GM18907 (cell line): ENCODE measurements at regions not wholly inside any gene's neighbourhood (a gene's known extent, or its start where the extent isn't known, plus 50 kb on each side); places are given as distances from the start of the nearest gene placed in this dataset.
A peak's percentile ranks its signal among the peaks of the same experiment; 100 is the strongest.

Source experiments
- ATAC-seq: cut with Tn5 transposase; IDR thresholded peaks from one replicate; pipeline ENCODE4 v1.9.1; 2021; ENCODE audit warnings: mild to moderate bottlenecking, moderate library complexity; ENCODE audit not compliant: unreplicated experiment

DNA sequence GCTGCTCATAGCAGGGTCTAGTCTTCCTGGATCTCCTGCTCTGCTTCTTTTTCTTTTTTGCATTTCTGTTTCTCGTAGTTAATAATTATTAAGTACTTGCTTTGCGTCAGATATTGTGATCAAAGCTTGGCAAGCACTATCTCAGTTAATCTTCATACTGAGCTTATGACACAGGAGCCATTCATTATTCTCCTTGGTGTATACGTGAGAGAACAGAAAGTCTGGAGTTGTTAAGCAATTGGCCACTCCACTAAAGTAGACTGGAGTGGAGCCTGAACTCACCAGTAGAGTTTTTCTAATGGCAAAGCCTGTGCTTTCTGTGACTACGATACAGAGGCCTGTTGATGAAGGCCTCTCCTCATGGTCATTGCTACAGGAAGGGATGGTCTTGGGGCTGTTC lies 285.9 kb downstream of the RFC3 start:
- no peak for ATAC-seq

DNA sequence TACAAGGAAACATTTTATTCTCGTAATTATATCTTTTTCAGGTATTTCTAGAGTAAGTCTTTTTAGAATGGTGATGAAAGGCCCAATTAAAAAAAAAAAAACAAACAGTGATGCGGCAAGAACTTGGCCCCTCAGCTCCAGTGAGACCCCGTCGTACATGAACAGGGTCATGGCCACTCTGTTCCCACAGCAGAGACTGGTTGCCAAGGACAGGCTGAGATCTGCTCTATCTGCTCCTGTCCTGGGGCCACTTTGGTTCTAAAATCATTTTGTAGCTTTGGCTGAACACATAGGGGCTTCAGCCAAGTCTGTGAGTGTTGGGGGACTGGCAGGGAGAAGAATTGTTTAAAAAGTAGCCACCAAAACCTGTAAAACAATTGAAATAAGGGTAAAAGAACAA lies 286.9 kb downstream of the RFC3 start:
- ATAC-seq, result no peak

DNA sequence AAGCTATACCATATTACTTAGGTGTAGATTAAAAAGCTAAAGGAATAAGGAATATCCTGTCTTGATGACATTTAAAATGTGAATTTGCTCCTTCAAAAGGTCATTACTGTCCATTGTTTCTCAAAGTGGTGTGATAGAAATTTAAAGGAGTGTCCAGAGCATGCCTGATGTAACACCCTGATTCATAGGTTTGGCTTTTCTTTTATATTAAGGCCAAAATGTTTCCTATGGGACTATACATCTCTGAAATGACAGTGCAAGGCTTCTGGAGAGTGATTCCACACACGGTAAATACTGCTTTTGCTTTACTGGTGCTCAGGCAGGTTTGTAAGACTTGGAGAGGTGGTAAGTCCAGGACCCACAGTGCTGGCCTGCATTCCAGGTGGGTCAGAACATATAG lies 289.9 kb downstream of the RFC3 start:
- no peak for ATAC-seq

DNA sequence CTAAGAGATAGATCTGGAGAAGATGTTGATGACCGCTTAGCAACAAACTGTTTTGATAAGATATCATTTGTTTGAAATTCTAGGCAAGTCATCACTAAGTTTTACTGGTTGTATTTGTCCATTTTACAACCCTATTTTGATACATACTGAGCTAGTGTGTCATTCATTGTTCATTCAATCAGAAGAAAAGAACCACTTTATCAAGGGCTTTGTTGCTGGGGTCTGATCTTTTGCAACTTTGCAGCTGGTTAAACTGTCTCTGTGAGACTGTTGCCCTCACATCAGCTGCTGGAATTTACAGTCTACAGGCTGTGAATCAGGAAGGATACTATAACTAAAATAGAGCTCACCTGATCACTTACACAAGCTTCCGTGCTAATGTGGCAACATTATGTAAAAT lies 290.5 kb downstream of the RFC3 start:
- no peak for ATAC-seq

DNA sequence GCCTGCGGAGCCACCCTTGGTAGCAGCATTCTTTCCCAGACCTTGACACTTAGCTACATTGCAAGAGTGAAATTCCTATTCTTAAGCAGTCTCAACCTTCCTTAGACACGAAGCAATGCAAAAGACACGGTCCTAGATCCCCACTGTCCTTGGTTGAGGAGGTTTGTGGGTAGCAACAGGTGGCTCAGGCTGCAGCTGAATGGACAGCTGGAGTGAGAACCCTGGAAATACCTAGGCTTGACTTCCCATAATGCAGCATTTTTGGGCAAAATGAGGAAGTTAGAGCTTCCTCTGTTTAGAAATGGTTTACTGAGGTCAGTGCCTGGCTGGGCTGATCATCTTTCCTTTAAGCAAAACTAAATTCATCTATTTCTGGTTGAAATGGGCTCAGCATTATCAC lies 296.6 kb downstream of the RFC3 start:
- ATAC-seq, result no peak

DNA sequence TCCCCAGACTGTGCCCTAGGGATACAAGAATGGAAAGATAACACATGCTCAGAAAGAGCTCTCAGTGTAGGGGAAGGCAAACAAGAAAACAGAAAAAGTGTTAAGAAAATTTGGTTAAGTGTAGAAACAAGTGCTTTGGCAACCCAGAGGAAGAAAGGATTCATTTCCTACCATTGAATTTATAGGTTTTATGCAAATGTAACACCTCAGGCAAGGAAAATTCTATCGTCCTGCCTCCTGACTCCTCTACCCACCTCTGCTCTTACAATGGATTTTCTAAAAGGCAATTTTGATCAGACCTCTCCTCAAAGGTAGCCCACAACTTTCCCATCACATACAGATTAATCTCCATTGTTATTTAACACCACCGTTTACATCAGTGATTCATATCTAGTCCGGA lies 298.7 kb downstream of the RFC3 start:
- ATAC-seq, result no peak

DNA sequence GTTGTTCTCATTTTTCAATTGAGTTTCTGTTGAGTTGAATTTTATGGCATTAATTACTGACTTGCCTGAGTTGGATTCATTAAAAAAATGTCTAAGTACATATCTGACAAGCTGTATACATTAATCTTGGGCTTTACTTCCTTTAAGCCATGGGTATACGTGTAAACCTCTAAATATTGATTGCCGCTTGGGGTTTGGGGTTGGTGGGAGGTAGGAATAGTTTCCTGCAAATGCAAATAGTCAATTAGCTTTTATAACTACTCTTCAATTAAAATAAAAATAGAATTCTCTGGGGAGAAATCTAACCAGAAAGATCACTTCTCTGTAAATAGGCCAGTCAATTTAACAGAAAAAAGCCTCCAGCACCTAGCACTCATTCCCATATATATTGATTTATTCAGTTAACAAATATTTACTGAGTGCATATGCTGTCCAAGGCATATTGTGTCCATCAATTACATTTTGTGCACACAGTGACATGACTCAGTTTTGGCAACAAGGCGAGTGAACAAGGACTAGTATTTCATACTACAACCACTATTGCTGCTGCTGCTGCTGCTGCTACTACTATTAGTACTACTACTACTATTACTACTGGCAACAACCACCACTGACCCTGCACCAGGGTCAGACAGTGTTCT lies 306.8 kb downstream of the RFC3 start:
- no peak for ATAC-seq

DNA sequence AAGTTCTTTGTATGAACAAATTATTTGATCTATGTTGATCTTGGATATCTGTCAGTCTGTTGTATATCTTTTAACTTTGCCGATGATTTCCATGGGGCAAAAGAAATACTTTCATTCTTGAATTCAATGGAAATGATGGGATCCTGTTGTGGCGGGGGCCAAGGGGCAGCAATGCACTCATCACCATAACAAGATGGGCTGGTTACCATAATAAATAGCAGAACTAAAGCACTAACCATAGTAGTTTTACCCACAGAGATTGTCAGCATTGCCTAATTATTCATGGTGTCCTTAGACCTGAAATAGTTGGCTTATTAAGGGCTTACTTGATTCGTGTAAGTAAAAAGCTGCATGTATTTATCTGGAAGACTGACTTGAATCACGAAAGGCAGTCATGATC lies 309.6 kb downstream of the RFC3 start:
- ATAC-seq, result no peak

DNA sequence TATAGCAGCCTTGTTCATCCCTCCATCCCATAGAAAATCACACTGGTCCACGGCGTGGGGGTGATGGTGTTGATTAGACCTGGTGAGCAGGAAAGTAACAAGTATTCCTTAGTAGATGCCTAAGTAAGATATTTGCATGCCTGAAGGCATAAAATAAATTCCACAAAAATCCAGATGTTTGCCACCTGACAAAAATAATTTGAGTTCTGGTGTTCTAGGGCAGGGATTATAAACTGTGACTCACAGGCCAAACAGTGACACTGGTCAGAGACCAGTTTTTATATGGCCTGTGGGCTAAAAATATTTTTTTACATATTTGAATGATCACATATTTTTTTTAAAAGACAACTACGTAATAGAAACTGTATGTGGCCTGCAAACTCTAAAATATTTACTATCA lies 310.7 kb downstream of the RFC3 start:
- ATAC-seq, result no peak

DNA sequence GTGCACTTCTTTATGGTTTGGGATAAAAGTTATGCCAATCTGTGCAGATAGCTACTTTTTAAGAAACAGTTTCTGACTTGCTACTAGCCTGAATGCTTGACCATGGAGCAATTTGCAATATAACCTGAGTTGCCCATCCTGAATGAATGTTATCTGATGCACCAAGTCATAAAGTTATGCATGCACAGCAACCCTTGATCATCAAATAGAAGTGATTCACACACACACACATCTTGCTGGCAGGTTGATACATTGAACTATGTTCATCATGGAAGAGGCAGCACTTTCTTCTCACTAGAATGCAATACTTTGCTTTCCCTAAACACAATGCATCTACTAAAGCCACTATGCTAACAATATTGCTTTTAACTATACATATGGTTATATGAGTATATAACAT lies 311.5 kb downstream of the RFC3 start:
- ATAC-seq, result no peak

DNA sequence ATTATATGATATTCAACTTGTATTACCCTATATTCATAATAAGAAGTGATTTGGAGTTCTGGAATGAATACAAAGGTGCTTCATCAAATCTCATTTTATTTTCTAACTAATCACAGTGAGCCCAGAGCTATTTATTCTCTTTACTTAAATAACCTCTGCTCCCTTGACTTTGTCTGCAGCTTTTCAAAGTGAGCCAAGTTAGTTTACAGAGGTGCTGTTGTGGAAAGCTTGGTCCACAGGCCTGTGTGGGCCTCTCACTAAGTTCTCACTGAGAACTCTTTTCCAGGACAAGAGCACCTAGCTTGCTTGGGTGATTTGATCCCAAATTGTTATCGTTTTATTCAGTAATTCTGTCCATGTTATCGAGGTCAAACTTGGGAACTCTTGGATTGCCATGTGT lies 319.3 kb downstream of the RFC3 start:
- no peak for ATAC-seq

DNA sequence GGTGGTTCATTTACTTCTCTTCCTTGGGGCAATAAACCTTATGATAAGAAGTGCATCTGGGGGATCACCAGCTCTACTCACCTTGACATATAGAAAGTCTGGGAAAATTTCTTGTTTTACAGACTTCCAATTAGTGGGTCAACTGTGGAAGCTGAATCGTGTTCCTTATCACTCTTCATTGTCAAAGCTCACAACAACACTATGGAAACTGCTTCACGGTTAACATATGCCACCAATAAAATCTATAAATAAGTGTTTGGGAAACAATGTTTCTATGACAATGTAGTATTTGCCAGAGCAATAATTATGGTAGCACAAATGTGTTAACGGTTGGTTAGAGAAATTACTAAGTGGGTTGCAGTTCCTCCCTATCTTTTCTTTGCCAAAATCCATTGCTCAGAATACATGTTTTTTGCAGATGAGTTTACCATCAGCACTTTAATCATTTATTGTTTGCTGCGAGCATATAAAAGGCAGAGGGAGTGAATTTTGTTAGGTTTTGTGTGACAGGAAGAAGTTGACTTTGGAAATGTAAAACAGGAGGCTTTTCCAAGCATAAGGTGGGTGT lies 321.8 kb downstream of the RFC3 start:
- no peak for ATAC-seq

DNA sequence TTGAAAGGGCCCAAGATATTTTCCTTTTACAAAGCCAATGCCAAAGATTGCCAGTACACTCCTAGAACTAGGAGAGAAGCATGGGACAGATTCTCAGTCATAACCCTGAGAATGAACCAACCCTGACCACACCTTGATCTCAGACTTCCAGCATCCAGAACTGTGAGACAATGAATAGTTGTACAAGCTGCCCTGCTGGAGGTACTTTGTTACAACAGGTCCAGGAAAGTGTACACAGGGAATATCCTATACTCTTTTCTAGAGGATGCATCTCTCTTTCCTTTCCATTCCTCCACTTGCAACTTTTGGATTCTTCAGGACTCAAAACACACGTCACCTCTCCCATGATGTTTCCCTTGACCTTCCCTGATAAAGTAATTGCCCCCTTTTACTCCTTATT lies 325.7 kb downstream of the RFC3 start:
- ATAC-seq, result no peak

DNA sequence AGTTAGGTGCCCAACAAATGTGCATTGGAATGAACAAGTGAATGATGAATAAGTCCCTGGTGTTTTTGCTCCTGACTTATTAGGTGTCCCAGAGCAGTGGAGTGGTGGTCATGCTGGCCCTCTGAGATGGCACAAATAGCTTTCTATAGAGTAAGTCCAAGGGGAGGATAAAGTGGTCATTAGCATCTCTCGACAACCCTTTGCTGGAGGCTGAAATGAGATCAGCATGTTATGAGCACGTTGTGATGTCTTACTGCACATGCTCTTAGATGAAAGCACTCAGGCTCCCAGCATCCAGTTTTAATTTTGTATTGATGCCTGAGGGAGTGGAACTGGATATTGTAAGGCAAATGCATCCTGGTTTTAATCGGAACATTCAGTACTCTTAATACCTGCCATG lies 326.2 kb downstream of the RFC3 start:
- ATAC-seq, result no peak

DNA sequence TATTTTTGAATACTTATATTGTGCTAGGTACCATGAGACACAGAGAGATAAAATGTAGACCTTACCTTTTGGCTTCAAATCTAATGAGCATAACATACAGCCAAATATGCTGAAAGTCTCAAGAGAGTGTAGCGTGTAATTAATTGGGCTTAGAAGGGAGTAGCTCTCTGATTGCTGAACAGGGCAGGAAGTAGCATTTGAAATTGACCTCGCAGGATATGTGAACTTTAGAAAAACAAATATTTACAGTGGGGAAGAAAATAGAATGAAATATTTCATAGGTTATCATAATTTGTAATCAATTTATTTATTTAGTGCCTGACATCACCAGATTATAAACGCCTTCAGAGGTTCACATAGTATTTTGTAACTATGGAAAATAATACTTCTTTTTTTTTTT lies 327.1 kb downstream of the RFC3 start:
- ATAC-seq, result no peak

DNA sequence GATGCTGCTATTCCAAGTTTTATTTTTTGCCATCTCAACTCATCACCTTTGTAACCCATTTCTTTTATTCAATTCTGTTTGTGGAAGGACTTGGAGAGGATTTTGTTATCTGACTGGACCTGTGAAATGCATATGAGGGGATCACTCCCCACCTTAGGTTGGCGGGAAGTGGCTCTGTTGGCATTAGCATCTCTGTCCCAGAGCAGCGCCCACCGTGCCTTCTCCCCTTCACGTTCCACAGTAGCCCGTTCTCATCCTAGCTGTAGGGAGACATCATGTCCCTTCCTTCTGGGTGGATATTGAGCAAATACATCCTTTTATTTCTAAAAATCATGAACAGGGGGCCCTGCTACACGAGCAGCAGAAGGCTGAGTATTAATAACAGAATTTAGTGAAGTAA lies 330.4 kb downstream of the RFC3 start:
- ATAC-seq, result no peak

DNA sequence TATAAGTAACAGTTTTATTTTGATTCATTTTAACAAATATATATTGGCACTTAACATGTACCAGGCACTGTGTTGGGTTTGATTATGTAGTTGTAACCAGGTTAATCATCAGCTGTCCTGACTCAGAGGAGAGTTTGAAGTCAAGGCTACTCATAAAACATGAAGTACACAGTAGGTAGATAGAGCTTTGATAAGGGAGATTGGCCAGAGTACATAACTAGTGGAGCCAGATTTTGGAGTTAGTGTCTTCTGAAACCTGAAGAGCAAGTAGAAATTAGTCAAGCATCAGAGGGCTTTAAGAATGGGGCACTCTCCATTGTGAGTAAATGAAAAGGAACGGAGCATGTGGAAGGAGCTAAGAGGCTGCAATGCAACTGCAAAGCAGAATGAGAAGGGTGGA lies 333.9 kb downstream of the RFC3 start:
- no peak for ATAC-seq

DNA sequence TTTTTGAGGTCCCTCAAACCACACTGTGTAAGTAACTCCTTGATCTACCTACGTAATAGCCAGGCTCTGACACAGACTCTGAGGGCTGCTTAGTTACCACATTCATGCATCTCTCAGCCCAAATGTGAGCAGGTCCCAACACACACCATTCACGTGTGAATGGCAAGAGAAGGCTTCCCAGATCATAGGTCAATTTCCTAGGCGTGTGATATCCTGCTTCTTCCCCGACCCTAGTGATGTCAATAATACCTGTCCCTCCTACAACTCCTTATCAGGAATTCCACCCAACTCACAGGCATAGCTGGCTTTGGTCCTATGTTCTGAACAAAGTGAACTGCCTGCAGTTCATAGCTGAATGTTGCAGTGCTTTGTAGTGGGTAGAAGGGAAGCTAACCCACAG lies 334.5 kb downstream of the RFC3 start:
- ATAC-seq, result no peak

DNA sequence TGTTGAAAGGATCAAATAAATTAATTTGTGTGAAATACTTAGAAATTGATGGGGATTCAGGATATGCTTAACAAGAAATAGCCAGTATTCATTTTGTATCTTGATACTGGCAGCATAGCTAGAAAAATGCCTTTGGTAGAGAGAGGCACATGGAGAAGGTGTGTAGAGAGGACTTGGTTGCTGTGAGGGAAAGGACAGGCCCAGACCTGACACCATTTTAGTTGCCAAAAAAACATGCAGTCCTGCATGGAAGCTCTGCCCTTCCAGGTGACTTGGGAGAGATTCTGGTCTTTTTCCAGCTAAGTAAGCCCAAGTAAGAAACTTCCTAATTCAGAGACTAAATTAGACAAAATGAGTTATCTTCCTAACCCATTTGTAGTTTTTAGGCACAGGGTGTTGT lies 335.0 kb downstream of the RFC3 start:
- ATAC-seq, result no peak

DNA sequence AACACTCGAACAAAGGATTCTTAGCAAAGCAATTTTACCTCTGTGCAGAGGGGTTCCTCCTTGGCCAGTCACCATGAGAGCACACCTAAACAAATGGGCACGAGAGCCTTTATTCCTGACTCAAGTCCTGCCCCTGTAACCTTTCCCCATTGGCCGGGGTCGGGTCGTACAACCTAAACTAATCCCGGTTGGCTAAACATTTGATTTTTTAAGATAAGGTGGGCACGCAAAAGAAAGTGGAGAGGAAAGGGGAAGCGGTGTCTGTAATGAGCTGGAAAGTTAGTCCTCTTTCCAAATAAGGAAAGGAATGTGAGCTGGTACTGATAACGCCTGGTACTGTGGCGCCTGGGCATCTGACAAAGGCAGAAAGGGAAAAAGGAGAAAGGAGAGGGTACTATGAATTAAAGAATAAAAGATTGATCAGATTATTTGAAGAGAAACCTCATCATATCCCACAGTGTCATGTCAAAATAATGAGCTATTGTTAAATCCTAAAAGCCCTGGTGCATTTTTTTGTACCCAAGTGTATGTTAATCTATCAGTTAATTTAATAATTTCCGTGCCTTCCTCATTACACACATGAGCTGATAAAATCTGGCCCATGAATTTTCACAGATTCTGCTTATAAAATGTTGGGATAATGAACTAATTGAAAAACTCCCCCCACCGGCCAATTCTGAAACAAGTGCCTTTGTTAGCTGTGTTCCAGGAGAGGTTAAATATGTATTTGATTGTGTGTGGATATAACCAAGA lies 335.7 kb downstream of the RFC3 start:
- ATAC-seq, result no peak

DNA sequence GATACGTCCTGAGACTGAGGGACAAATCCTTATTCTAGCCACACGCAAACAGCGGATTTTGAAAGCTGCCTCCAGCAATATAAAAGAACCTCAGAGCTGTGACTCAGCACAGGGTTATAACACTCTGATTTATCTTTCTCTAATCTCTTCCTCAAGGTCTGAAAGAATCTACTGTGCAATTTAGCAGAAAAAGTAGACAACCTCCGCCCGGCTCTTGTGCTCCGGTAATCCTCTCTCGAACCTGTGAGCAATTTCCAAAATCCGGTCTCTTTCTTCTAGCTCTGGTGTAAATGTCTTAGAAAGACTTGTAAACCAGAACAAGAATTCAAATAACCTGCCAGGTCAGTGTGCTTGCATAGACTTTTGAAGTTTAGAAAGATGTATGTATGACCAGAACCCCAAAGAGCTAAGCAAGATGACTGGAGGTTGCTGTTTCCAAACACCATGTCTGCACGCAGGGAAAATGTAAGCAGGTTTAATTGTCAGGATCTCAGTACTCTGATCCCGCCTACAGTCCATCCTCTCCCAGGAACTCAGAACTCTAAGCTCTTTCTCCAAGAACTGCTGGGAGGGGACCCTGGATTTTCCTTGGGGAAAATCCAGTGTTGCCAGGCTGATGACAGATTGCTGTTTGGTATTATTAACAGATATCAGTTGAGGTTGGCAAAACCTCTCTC lies 338.1 kb downstream of the RFC3 start:
- no peak for ATAC-seq

DNA sequence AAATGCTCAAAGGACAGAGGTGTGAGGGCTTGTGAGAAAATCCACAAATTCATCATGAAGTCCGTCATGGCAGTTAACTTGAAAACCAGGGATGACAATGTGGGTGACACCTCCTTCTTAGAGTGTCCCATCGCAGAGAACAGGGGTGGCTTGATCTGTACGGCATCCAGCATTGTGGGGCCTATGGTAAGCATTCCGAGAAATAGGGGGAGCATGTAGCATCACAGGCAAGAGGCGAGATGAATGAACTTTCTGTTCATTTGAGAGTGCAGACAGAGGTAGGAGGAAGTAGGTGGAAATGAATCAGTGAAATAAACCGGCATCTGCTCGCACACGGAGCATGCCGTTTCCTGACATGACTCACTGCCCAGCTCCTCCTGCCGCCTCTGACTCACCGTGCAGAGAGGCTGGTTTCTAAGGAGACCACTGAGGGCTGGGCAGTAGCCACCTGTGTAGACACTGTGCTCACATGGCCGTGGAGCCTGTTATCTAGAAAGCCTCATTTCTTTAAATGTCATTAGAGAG lies 339.0 kb downstream of the RFC3 start:
- peak; percentile 100 for ATAC-seq
